GM20000 (cell line): ENCODE measurements at regions not wholly inside any gene's neighbourhood (a gene's known extent, or its start where the extent isn't known, plus 50 kb on each side); places are given as distances from the start of the nearest gene placed in this dataset.

Experiments used
- DNase-seq: peaks from one replicate; pipeline ENCODE4 v3.0.0; 2012; ENCODE audit warnings: low spot score
- CTCF ChIP-seq: IDR thresholded peaks from 2 replicates; pipeline ENCODE4 v1.5.1; 2012; ENCODE audit warnings: mild to moderate bottlenecking, control low read depth; ENCODE audit errors: extremely low read depth, missing control alignments

DNA sequence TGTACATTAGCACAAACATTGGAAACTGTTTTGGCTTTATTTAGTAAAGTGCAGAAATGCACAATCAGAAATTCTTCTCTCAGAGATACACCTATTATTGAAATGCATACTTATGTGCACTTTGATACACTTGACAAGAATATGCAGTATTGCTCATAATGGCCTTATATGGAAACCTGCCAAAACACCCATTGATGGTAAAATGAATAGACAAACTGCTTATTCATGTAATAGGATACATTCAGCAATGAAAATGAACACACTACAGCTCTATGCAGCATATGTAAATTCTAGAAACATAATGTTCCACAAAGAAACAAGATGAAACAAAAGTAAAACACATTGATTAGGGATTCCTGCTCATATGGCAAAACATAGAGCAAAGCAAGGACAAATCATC lies 223.9 kb downstream of the S1PR1 start:
- TF ChIP-seq CTCF: no peak
- no peak for DNase-seq

GRCh38 chr1:101463195-101463594 lies 226.4 kb downstream of the S1PR1 start:
- no peak for TF ChIP-seq CTCF
- DNase-seq: no peak

DNA sequence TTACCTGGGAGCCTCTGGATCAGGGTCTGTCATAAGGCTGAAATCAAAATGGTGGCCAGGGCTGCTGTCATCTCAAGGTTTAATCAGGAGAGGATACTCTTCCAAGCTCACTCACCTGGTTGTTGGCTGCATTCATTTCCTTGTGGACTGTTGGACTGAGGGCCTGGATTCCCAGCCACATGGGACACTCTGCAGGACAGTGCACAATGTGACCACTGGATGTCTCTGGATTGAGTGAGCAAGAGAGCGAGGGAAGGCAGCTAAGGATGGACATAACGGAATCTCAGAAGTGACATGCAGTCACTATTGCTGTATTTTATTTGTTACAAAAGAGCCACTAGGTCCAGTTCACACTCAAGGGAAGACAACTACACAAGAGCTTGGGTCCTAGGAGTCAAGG lies 229.1 kb downstream of the S1PR1 start:
- no peak for TF ChIP-seq CTCF
- DNase-seq: no peak

DNA sequence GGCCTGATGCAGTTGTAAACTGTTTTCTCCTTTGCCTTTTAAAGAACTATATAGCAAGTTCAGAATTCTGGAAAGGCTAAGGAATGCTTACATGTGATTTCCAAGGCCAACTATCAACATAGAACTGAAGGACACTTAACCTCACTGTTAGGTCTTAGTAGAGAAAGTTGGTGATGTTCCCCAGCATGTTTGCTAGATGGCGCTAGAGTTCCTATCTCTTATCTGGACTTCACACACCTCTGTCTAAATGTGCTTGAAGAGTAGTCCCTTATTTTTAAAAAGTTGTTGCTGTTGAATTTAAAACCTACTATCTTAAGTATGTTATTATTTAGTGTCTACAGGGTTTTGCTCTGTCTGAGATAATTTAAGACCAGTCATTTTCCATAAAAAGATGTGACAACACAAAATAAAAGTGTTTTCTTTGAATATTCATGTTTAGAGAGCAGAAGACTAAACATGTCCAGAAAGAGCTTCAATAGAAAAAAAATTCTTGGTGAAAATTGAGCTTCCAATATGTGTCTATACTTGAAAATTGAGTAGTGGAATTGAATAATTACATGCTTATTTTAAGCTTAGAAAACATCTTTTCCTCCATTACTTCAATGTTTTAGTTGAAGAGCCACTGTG lies 237.3 kb downstream of the S1PR1 start:
- TF ChIP-seq CTCF: no peak
- peak; percentile 7 for DNase-seq

GRCh38 chr1:101476541-101476940 lies 239.7 kb downstream of the S1PR1 start:
- no peak for DNase-seq
- TF ChIP-seq CTCF: no peak

DNA sequence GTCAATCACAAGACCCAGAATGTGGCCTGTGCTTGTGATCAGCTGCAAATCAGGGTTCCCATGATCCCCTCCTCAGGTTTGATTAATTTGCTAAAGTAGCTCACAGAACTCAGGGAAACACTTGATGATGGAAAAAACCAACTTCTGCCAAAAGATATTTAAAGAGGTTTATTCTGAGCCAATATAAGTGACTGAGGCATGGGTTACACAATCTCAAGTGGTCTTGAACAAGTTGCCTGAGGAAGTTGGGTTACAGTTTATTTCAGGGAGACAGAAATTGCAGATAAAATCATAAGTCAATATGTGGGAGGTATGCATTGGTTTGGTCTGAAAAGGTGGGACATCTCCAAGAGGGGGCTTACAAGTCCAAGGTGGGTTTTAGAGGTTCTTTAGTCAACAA lies 243.1 kb downstream of the S1PR1 start:
- no peak for DNase-seq
- no peak for TF ChIP-seq CTCF

- no peak for DNase-seq
- no peak for TF ChIP-seq CTCF
Measured at GRCh38 chr1:101482306-101482705, 245.5 kb downstream of the S1PR1 start.
